ENCODE measurements at regions not wholly inside any gene's neighbourhood (a gene's known extent, or its start where the extent isn't known, plus 50 kb on each side); places are given as distances from the start of the nearest gene placed in this dataset.

- no peak overlapping the region for H3K4me3 Mint-ChIP-seq (ENCODE audit: unreplicated experiment)
- no peak for DNase-seq (ENCODE audit: low spot score)
Observed at GRCh38 chr1:208298593-208299269, 54.5 kb upstream of the PLXNA2 start.

GRCh38 chr1:208300084-208300770 is 56.0 kb upstream of the PLXNA2 start:
- TF ChIP-seq CTCF (IDR thresholded peaks at IDR 0.05) = no peak
- no peak for DNase-seq (ENCODE audit: low spot score)
- Mint-ChIP-seq H3K36me3 (ENCODE audit: low read depth) (no peaks in the 10 kb centered on the region), H3K4me3 (ENCODE audit: unreplicated experiment) (no peak overlapping the region), H3K27ac (ENCODE audit: unreplicated experiment) (no peak overlapping the region), H3K27me3 (ENCODE audit: low read depth) (peaks cover 34% of the 10 kb centered on the region), H3K4me1 (ENCODE audit: low read depth) (peaks cover 11% of the 10 kb centered on the region), H3K9me3 (ENCODE audit: low read depth) (no peaks in the 10 kb centered on the region)

More at GRCh38 chr1:208298593-208299269, 54.5 kb upstream of the PLXNA2 start:
- no peak for TF ChIP-seq CTCF (IDR thresholded peaks at IDR 0.05)
- H3K27me3 Mint-ChIP-seq (ENCODE audit: low read depth) = peaks cover 44% of the 10 kb centered on the region
- no peaks in the 10 kb centered on the region for H3K9me3 Mint-ChIP-seq (ENCODE audit: low read depth)
- H3K4me1 Mint-ChIP-seq (ENCODE audit: low read depth) = peaks cover 5% of the 10 kb centered on the region
- no peaks in the 10 kb centered on the region for H3K36me3 Mint-ChIP-seq (ENCODE audit: low read depth)
- H3K27ac Mint-ChIP-seq (ENCODE audit: unreplicated experiment) = no peak overlapping the region

- H3K4me1 Mint-ChIP-seq (ENCODE audit: low read depth) = peaks cover 11% of the 10 kb centered on the region
- no peaks in the 10 kb centered on the region for H3K9me3 Mint-ChIP-seq (ENCODE audit: low read depth)
- TF ChIP-seq CTCF (IDR thresholded peaks at IDR 0.05) = no peak
- H3K4me3 Mint-ChIP-seq (ENCODE audit: unreplicated experiment) = no peak overlapping the region
- peaks cover 29% of the 10 kb centered on the region for H3K27me3 Mint-ChIP-seq (ENCODE audit: low read depth)
- no peak overlapping the region for H3K27ac Mint-ChIP-seq (ENCODE audit: unreplicated experiment)
- H3K36me3 Mint-ChIP-seq (ENCODE audit: low read depth) = no peaks in the 10 kb centered on the region
- DNase-seq (ENCODE audit: low spot score) = no peak
Observed at GRCh38 chr1:208302699-208303238, 58.6 kb upstream of the PLXNA2 start.

GRCh38 chr1:208303743-208304712 is 59.8 kb upstream of the PLXNA2 start:
- peaks cover 28% of the 10 kb centered on the region for H3K27me3 Mint-ChIP-seq (ENCODE audit: low read depth)
- no peak overlapping the region for H3K27ac Mint-ChIP-seq (ENCODE audit: unreplicated experiment)
- TF ChIP-seq CTCF (IDR thresholded peaks at IDR 0.05) = no peak
- H3K4me1 Mint-ChIP-seq (ENCODE audit: low read depth) = peaks cover 6% of the 10 kb centered on the region
- no peaks in the 10 kb centered on the region for H3K36me3 Mint-ChIP-seq (ENCODE audit: low read depth)
- no peak overlapping the region for H3K4me3 Mint-ChIP-seq (ENCODE audit: unreplicated experiment)
- no peak for DNase-seq (ENCODE audit: low spot score)
- no peaks in the 10 kb centered on the region for H3K9me3 Mint-ChIP-seq (ENCODE audit: low read depth)

- TF ChIP-seq CTCF (IDR thresholded peaks at IDR 0.05) = no peak
- H3K27ac Mint-ChIP-seq (ENCODE audit: unreplicated experiment) = no peak overlapping the region
- H3K4me3 Mint-ChIP-seq (ENCODE audit: unreplicated experiment) = no peak overlapping the region
- peaks cover 6% of the 10 kb centered on the region for H3K4me1 Mint-ChIP-seq (ENCODE audit: low read depth)
- DNase-seq (ENCODE audit: low spot score) = no peak
- H3K9me3 Mint-ChIP-seq (ENCODE audit: low read depth) = no peaks in the 10 kb centered on the region
- peaks cover 28% of the 10 kb centered on the region for H3K27me3 Mint-ChIP-seq (ENCODE audit: low read depth)
- H3K36me3 Mint-ChIP-seq (ENCODE audit: low read depth) = no peaks in the 10 kb centered on the region
Observed at GRCh38 chr1:208308221-208308620, 64.0 kb upstream of the PLXNA2 start.
